ENCODE measurements at regions not wholly inside any gene's neighbourhood (a gene's known extent, or its start where the extent isn't known, plus 50 kb on each side); places are given as distances from the start of the nearest gene placed in this dataset.

DNA sequence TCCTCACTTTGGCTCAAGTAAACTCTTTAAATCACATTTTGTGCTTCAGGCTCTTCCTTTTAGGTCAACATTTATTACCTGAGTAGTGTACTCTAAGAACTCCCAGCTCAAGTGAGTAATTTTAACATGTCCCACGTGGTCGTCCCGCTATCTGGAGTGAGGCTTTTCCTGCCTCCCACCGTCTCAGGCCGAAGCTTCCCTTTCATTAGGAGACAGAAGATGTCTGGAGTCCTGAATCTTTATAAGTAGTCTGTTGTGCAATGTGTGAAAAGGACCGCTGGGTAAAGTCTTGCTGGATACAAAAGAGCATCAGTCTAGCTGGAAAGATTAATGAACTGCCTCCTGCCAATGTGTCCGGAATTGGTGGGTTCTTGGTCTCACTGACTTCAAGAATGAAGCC lies 117.7 kb upstream of the NEIL3 start:
- no peak for TF ChIP-seq POLR2A (IDR thresholded peaks at IDR 0.05)
- TF ChIP-seq, protein P1, sequence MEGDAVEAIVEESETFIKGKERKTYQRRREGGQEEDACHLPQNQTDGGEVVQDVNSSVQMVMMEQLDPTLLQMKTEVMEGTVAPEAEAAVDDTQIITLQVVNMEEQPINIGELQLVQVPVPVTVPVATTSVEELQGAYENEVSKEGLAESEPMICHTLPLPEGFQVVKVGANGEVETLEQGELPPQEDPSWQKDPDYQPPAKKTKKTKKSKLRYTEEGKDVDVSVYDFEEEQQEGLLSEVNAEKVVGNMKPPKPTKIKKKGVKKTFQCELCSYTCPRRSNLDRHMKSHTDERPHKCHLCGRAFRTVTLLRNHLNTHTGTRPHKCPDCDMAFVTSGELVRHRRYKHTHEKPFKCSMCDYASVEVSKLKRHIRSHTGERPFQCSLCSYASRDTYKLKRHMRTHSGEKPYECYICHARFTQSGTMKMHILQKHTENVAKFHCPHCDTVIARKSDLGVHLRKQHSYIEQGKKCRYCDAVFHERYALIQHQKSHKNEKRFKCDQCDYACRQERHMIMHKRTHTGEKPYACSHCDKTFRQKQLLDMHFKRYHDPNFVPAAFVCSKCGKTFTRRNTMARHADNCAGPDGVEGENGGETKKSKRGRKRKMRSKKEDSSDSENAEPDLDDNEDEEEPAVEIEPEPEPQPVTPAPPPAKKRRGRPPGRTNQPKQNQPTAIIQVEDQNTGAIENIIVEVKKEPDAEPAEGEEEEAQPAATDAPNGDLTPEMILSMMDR (IDR thresholded peaks at IDR 0.05), result no peak

All from testis (tissue), 2 donors.